Neural crest cell (in vitro differentiated cells): ENCODE measurements at regions not wholly inside any gene's neighbourhood (a gene's known extent, or its start where the extent isn't known, plus 50 kb on each side); places are given as distances from the start of the nearest gene placed in this dataset.
"Not testable (repeated sequence)": the region's sequence is repeated elsewhere in the genome, so short reads cannot be mapped to it uniquely, and the experiment has no call there.

Source experiments
- DNase-seq: peaks from one replicate; pipeline ENCODE4 v3.0.0; 2021; ENCODE audit warnings: low read depth, mixed read lengths, low spot score
- H3K27ac Mint-ChIP-seq: one replicate; pipeline ENCODE4 v1.8.0; 2021; ENCODE audit warnings: mild to moderate bottlenecking, mixed read lengths; ENCODE audit not compliant: unreplicated experiment
- H3K27me3 Mint-ChIP-seq: 2 replicates; pipeline ENCODE4 v1.8.0; 2021; ENCODE audit warnings: low read depth, mild to moderate bottlenecking, mixed read lengths
- H3K36me3 Mint-ChIP-seq: 2 replicates; pipeline ENCODE4 v1.8.0; 2021; ENCODE audit warnings: low read depth, mild to moderate bottlenecking, mixed read lengths
- H3K4me1 Mint-ChIP-seq: 2 replicates; pipeline ENCODE4 v1.8.0; 2021; ENCODE audit warnings: mixed read lengths
- H3K4me3 Mint-ChIP-seq: one replicate; pipeline ENCODE4 v1.8.0; 2021; ENCODE audit warnings: mild to moderate bottlenecking, mixed read lengths
- H3K9me3 Mint-ChIP-seq: 2 replicates; pipeline ENCODE4 v1.8.0; 2021; ENCODE audit warnings: mixed read lengths
- TF ChIP-seq, protein P1 (sequence below): fragments of 200-600 bp; sonication (generic); conservative IDR thresholded peaks from 2 replicates; pipeline ENCODE4 v1.5.0; 2021; ENCODE audit warnings: antibody characterized with exemption, mild to moderate bottlenecking

GRCh38 chr6:99816795-99817194 is 177.2 kb downstream of the MCHR2 start:
- H3K4me3 Mint-ChIP-seq, result no peak overlapping the region
- H3K27me3 Mint-ChIP-seq, result peaks cover 10% of the 10 kb centered on the region
- no peak for DNase-seq
- H3K4me1 Mint-ChIP-seq, result no peaks in the 10 kb centered on the region
- no peak overlapping the region for H3K27ac Mint-ChIP-seq
- TF ChIP-seq, protein P1, sequence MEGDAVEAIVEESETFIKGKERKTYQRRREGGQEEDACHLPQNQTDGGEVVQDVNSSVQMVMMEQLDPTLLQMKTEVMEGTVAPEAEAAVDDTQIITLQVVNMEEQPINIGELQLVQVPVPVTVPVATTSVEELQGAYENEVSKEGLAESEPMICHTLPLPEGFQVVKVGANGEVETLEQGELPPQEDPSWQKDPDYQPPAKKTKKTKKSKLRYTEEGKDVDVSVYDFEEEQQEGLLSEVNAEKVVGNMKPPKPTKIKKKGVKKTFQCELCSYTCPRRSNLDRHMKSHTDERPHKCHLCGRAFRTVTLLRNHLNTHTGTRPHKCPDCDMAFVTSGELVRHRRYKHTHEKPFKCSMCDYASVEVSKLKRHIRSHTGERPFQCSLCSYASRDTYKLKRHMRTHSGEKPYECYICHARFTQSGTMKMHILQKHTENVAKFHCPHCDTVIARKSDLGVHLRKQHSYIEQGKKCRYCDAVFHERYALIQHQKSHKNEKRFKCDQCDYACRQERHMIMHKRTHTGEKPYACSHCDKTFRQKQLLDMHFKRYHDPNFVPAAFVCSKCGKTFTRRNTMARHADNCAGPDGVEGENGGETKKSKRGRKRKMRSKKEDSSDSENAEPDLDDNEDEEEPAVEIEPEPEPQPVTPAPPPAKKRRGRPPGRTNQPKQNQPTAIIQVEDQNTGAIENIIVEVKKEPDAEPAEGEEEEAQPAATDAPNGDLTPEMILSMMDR, result no peak
- H3K9me3 Mint-ChIP-seq, result no peaks in the 10 kb centered on the region
- no peaks in the 10 kb centered on the region for H3K36me3 Mint-ChIP-seq

DNA sequence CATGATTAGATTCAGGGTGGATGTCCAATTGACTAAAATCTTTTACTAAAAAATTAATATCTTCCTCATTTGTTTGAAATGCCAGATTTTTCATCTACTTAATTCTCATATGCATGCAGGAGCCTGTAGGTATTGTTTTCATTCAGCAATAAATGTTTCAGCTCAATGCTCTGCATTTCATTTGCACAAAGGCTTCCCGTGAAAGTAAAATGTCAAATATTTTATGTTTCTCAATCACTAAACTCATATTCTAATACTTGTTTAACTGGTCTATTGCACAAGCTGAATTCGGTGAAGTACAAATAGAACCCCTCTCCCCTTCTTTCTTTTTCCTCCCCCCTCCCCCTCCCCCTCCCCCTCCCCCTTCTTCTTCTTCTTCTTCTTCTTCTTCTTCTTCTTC is 175.9 kb downstream of the MCHR2 start:
- peaks cover 6% of the 10 kb centered on the region for H3K27me3 Mint-ChIP-seq

DNA sequence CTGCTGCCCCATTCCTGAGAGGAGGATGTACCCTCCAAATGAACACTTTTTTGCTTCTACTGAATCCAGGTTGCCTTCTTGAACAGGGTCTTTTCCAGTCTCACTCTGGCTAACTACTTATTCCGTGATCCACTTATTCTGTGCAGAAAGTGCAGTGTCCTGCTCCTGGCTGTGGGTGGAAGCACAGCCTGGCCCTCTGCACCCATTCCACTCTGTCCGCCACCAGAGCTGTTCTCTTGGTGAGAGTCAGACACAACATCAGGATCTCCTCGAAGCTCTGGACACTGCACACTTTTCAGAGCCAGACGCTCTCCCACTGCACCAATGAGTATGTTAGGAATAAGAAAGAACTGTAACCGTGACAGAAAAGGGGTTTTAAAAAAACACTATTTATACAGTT is 174.2 kb downstream of the MCHR2 start:
- Mint-ChIP-seq H3K4me1 (peaks cover 11% of the 10 kb centered on the region), H3K27me3 (peaks cover 4% of the 10 kb centered on the region), H3K27ac (no peak overlapping the region), H3K36me3 (no peaks in the 10 kb centered on the region), H3K9me3 (no peaks in the 10 kb centered on the region), H3K4me3 (no peak overlapping the region)
- no peak for DNase-seq
- TF ChIP-seq, protein P1, result no peak

More for the DNA sequence above, 175.9 kb downstream of the MCHR2 start:
- no peak overlapping the region for H3K4me3 Mint-ChIP-seq
- H3K4me1 Mint-ChIP-seq, result peaks cover 8% of the 10 kb centered on the region
- no peak for DNase-seq
- no peaks in the 10 kb centered on the region for H3K9me3 Mint-ChIP-seq
- H3K36me3 Mint-ChIP-seq, result no peaks in the 10 kb centered on the region
- TF ChIP-seq, protein P1, result no peak
- no peak overlapping the region for H3K27ac Mint-ChIP-seq

DNA sequence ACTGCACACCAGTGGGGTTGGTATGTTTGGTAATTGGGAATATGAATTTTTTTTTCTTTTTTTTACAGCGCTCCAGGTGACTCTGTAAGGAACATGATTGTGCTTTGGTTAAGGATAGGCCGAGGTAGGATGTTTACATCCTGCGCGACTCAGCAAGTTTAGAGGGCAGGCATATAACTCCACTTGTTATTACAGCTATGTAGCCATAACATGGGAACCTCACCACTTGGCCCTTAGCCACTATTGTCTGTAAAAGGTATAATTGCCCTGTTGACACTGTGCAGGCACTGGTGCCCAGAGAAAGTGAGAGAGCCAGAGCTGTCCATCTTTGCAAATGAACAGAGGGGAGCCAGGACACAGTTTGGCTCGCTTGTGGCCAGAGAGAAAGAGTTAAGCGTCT is 172.9 kb downstream of the MCHR2 start:
- Mint-ChIP-seq H3K4me3 (peak overlapping the region; percentile 25), H3K27ac (no peak overlapping the region), H3K36me3 (no peaks in the 10 kb centered on the region), H3K4me1 (peaks cover 11% of the 10 kb centered on the region), H3K9me3 (no peaks in the 10 kb centered on the region), H3K27me3 (peaks cover 4% of the 10 kb centered on the region)
- TF ChIP-seq, protein P1, result no peak
- DNase-seq, result no peak

DNA sequence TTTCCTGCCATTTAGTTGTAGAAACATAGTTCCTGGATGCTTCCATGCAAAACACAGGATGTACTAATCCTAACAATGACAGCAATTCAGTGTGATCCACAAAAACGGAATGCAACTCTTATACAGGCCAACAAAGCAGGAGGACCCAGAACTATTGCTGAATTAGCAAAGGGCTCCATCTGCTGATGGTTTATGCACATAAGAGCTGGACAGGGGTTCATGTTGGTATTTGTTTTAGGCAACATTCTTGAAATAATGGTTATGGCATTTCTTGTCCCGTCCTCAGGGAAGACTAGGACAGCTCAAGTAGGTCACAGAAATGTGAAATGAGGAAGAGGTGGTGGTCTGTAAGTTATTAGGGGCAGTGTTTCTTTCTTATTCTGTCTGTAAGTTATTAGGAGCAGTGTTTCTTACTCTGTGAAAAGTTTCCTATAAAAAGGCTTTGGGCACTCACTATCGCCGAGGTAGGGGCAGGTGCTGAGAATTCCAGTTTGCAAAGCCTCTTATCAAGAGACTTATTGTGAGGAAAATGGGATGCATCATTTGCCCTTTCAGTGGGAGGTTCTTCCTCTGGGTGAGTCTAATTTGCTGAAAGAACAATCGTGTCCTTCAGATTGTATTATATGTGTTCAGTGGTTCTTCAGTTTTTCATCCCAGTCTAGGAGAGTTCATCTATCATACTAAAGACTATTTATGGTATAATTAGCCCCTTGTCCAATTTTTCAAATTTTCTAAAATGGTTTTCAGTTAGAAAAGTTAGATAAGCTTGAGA is 171.1 kb downstream of the MCHR2 start:
- no peaks in the 10 kb centered on the region for H3K27me3 Mint-ChIP-seq
- peak overlapping the region; percentile 80 for H3K4me3 Mint-ChIP-seq
- TF ChIP-seq, protein P1, result peak; percentile 73
- no peak overlapping the region for H3K27ac Mint-ChIP-seq
- no peaks in the 10 kb centered on the region for H3K9me3 Mint-ChIP-seq
- peaks cover 11% of the 10 kb centered on the region for H3K4me1 Mint-ChIP-seq
- H3K36me3 Mint-ChIP-seq, result no peaks in the 10 kb centered on the region
- DNase-seq, result peak; percentile 4

- H3K27me3 Mint-ChIP-seq, DNase-seq, H3K9me3 Mint-ChIP-seq, H3K27ac Mint-ChIP-seq, H3K36me3 Mint-ChIP-seq: not testable (repeated sequence)
- H3K4me1 Mint-ChIP-seq, result peaks cover 11% of the 10 kb centered on the region
- peak overlapping the region; percentile 80 for H3K4me3 Mint-ChIP-seq
Observed at GRCh38 chr6:99823513-99824235, 170.3 kb downstream of the MCHR2 start.
